ENCODE measurements at regions not wholly inside any gene's neighbourhood (a gene's known extent, or its start where the extent isn't known, plus 50 kb on each side); places are given as distances from the start of the nearest gene placed in this dataset.

DNA sequence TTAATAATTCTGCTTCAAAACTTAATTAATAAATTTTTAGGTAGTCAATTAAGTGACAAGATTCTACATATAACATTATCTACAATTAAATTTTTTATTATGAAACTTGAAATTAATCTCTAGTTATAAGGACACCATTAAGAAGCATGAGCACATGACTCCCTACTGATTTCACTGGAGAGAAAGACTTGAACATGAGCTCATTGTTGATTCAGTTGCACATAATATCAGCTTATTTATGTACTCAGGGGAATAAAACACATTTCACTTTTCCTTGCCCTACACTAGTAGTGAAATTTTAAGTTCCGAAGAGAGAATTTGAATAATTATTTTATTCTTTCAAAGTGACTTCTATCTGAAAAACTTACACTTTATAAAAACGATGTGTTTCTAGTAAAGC, 370.2 kb upstream of the EPHA7 start:
- Histone ChIP-seq H3K4me3 (no peak overlapping the region), H3K9me3 (no peaks in the 10 kb centered on the region), H3K36me3 (no peaks in the 10 kb centered on the region), H3K4me1 (peaks cover 0 to 7% (median 3%) of the 10 kb centered on the region in 12 donors), H3K27me3 (no peaks in the 10 kb centered on the region), H3K27ac (peak overlapping the region in 3 of 12 donors; percentile 37 to 44 (median 37))
- intact Hi-C loops (cut with DNase I): no loop called here
- WGBS, 4 donors: 53 to 71% (median 63%) methylated on average over 2 of the region's 2 CpGs
- TF ChIP-seq, protein P1, sequence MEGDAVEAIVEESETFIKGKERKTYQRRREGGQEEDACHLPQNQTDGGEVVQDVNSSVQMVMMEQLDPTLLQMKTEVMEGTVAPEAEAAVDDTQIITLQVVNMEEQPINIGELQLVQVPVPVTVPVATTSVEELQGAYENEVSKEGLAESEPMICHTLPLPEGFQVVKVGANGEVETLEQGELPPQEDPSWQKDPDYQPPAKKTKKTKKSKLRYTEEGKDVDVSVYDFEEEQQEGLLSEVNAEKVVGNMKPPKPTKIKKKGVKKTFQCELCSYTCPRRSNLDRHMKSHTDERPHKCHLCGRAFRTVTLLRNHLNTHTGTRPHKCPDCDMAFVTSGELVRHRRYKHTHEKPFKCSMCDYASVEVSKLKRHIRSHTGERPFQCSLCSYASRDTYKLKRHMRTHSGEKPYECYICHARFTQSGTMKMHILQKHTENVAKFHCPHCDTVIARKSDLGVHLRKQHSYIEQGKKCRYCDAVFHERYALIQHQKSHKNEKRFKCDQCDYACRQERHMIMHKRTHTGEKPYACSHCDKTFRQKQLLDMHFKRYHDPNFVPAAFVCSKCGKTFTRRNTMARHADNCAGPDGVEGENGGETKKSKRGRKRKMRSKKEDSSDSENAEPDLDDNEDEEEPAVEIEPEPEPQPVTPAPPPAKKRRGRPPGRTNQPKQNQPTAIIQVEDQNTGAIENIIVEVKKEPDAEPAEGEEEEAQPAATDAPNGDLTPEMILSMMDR (IDR thresholded peaks at IDR 0.05): no peak
- no peak for TF ChIP-seq POLR2A (IDR thresholded peaks at IDR 0.05)
- ATAC-seq: no peak
- DNase-seq: no peak

GRCh38 chr6:93787841-93788240, 368.5 kb upstream of the EPHA7 start:
- Histone ChIP-seq H3K27me3 (no peaks in the 10 kb centered on the region), H3K36me3 (no peaks in the 10 kb centered on the region), H3K27ac (no peak overlapping the region), H3K4me1 (peaks cover 0 to 8% (median 5%) of the 10 kb centered on the region in 12 donors), H3K4me3 (no peak overlapping the region), H3K9me3 (no peaks in the 10 kb centered on the region)
- intact Hi-C loops (cut with DNase I): no loop called here
- TF ChIP-seq, protein P1 (IDR thresholded peaks at IDR 0.05): no peak
- TF ChIP-seq POLR2A (IDR thresholded peaks at IDR 0.05): no peak
- ATAC-seq (no peak), DNase-seq (no peak)
- WGBS, 4 donors: 71 to 85% (median 82%) methylated on average over 3 of the region's 3 CpGs

- Histone ChIP-seq H3K36me3 (no peaks in the 10 kb centered on the region), H3K4me3 (peak overlapping the region in 1 of 12 donors; percentile 43), H3K4me1 (peaks cover 0 to 8% (median 5%) of the 10 kb centered on the region in 12 donors), H3K27ac (peak overlapping the region in 2 of 12 donors; percentile 13 to 18), H3K9me3 (no peaks in the 10 kb centered on the region), H3K27me3 (no peaks in the 10 kb centered on the region)
- no peak for ATAC-seq
- intact Hi-C loops (cut with DNase I): no loop called here
- no peak for TF ChIP-seq POLR2A (IDR thresholded peaks at IDR 0.05)
- TF ChIP-seq, protein P1 (IDR thresholded peaks at IDR 0.05): no peak
- DNase-seq: no peak
- 61 to 66% (median 62%) methylated on average over 6 of the region's 6 CpGs for WGBS, 4 donors
Measured at GRCh38 chr6:93786474-93787330, 367.3 kb upstream of the EPHA7 start.

DNA sequence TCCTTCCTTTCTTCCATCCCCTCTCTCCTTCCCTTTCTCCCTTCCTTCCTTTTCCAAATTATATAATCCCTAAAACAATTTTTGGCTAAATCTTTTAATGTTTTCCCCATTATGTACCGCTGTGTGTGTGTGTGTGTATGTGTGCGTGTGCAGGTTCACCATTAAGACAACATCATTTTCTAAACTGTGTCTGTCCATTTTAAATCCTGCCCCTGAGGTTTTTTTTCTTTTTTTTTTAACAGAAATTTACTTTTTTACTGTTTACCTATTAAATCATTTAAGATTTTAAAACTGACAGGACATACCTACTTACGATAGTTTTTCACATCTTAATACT, 366.3 kb upstream of the EPHA7 start:
- TF ChIP-seq, protein P1 (IDR thresholded peaks at IDR 0.05): no peak
- no peak for TF ChIP-seq POLR2A (IDR thresholded peaks at IDR 0.05)
- Histone ChIP-seq H3K27ac (peak overlapping the region in 11 of 12 donors; percentile 6 to 80 (median 51)), H3K4me3 (peak overlapping the region in 7 of 12 donors; percentile 10 to 43 (median 35)), H3K9me3 (no peaks in the 10 kb centered on the region), H3K36me3 (no peaks in the 10 kb centered on the region), H3K27me3 (no peaks in the 10 kb centered on the region), H3K4me1 (peaks cover 0 to 8% (median 5%) of the 10 kb centered on the region in 12 donors)
- 72 to 91% (median 90%) methylated on average over 3 of the region's 3 CpGs for WGBS, 4 donors
- intact Hi-C loops (cut with DNase I): no loop called here
- ATAC-seq: no peak
- no peak for DNase-seq

Measured in heart left ventricle (tissue), 16 donors.